Jurkat, Clone E6-1 (cell line): ENCODE measurements at regions not wholly inside any gene's neighbourhood (a gene's known extent, or its start where the extent isn't known, plus 50 kb on each side); places are given as distances from the start of the nearest gene placed in this dataset.
"Not testable (repeated sequence)": the region's sequence is repeated elsewhere in the genome, so short reads cannot be mapped to it uniquely, and the experiment has no call there.

Experiments used
- DNase-seq: peaks from one replicate; pipeline ENCODE4 v3.0.0-alpha.2; 2011; ENCODE audit warnings: low read depth, low spot score
- H3K4me3 ChIP-seq: 2 replicates; pipeline ENCODE4 v1.5.1; 2011; ENCODE audit warnings: mild to moderate bottlenecking, low read length, control low read depth, moderate library complexity

- no peak for DNase-seq
- no peak overlapping the region for H3K4me3 ChIP-seq
Measured at GRCh38 chr1:38589036-38589435, 270.5 kb downstream of the RRAGC start.

GRCh38 chr1:38587766-38588165, 271.8 kb downstream of the RRAGC start:
- no peak overlapping the region for H3K4me3 ChIP-seq
- DNase-seq, result no peak

- no peak overlapping the region for H3K4me3 ChIP-seq
- no peak for DNase-seq
Measured at GRCh38 chr1:38586993-38587646, 272.5 kb downstream of the RRAGC start.

GRCh38 chr1:38585971-38586370, 273.6 kb downstream of the RRAGC start:
- H3K4me3 ChIP-seq, result no peak overlapping the region
- no peak for DNase-seq

- DNase-seq, result no peak
- no peak overlapping the region for H3K4me3 ChIP-seq
Measured at GRCh38 chr1:38585460-38585859, 274.1 kb downstream of the RRAGC start.

- no peak overlapping the region for H3K4me3 ChIP-seq
- no peak for DNase-seq
Measured at GRCh38 chr1:38584448-38585355, 274.9 kb downstream of the RRAGC start.

- H3K4me3 ChIP-seq, DNase-seq: not testable (repeated sequence)
Measured at GRCh38 chr1:38583287-38583686, 276.3 kb downstream of the RRAGC start.

- no peak for DNase-seq
- H3K4me3 ChIP-seq, result no peak overlapping the region
Measured at GRCh38 chr1:38581396-38581795, 278.2 kb downstream of the RRAGC start.

- no peak for DNase-seq
- no peak overlapping the region for H3K4me3 ChIP-seq
Measured at GRCh38 chr1:38580594-38580993, 279.0 kb downstream of the RRAGC start.

GRCh38 chr1:38579056-38579455, 280.5 kb downstream of the RRAGC start:
- H3K4me3 ChIP-seq, result no peak overlapping the region
- no peak for DNase-seq

GRCh38 chr1:38578271-38578951, 281.2 kb downstream of the RRAGC start:
- no peak overlapping the region for H3K4me3 ChIP-seq
- DNase-seq, result no peak

GRCh38 chr1:38577937-38578270, 281.7 kb downstream of the RRAGC start:
- DNase-seq, result no peak
- no peak overlapping the region for H3K4me3 ChIP-seq

GRCh38 chr1:38577385-38577784, 282.2 kb downstream of the RRAGC start:
- no peak overlapping the region for H3K4me3 ChIP-seq
- DNase-seq, result no peak

GRCh38 chr1:38576241-38576640, 283.3 kb downstream of the RRAGC start:
- no peak for DNase-seq
- H3K4me3 ChIP-seq, result no peak overlapping the region

- H3K4me3 ChIP-seq, result no peak overlapping the region
- no peak for DNase-seq
Measured at GRCh38 chr1:38571726-38572125, 287.8 kb downstream of the RRAGC start.

- DNase-seq, result no peak
- no peak overlapping the region for H3K4me3 ChIP-seq
Measured at GRCh38 chr1:38570657-38570975, 289.0 kb downstream of the RRAGC start.

GRCh38 chr1:38569932-38570656, 289.5 kb downstream of the RRAGC start:
- DNase-seq, result no peak
- H3K4me3 ChIP-seq, result no peak overlapping the region

- H3K4me3 ChIP-seq, result no peak overlapping the region
- no peak for DNase-seq
Measured at GRCh38 chr1:38568061-38568857, 291.3 kb downstream of the RRAGC start.

- H3K4me3 ChIP-seq, result no peak overlapping the region
- no peak for DNase-seq
Measured at GRCh38 chr1:38567401-38567800, 292.2 kb downstream of the RRAGC start.
